Prostate gland (tissue), 2 donors: ENCODE measurements at regions not wholly inside any gene's neighbourhood (a gene's known extent, or its start where the extent isn't known, plus 50 kb on each side); places are given as distances from the start of the nearest gene placed in this dataset.

Experiments
- CTCF ChIP-seq, 4 experiments: fragments of 200-600 bp in 2 of 4; fragments of 450-650 bp in 2 of 4; sonication (generic) in 2 of 4; IDR thresholded peaks; 1 replicate in 3 of 4; 2 replicates in 1 of 4; pipeline ENCODE4 v1.5.1; 2016 to 2019; ENCODE audit warnings: antibody characterized with exemption in 4 of 4, mild to moderate bottlenecking in 2 of 4, moderate library complexity in 2 of 4
- POLR2A ChIP-seq: fragments of 450-650 bp; IDR thresholded peaks from one replicate; pipeline ENCODE4 v1.6.1; 2016; ENCODE audit warnings: antibody characterized with exemption, mild to moderate bottlenecking
- POLR2AphosphoS5 ChIP-seq: sonication (generic); formaldehyde crosslinking; IDR thresholded peaks from one replicate; pipeline ENCODE4 v1.6.1; 2017; ENCODE audit warnings: antibody characterized with exemption

GRCh38 chr15:39503526-39503925 is 77.4 kb upstream of the THBS1 start:
- TF ChIP-seq CTCF (IDR thresholded peaks at IDR 0.05) (no peak), POLR2AphosphoS5 (no peak), POLR2A (no peak)
